Neural progenitor cell (in vitro differentiated cells): ENCODE measurements at regions not wholly inside any gene's neighbourhood (a gene's known extent, or its start where the extent isn't known, plus 50 kb on each side); places are given as distances from the start of the nearest gene placed in this dataset.

Experiments
- DNase-seq: peaks from one replicate; pipeline ENCODE4 v3.0.0-alpha.2; 2016; ENCODE audit warnings: low spot score
- H2AFZ ChIP-seq: fragments of 200-600 bp; sonication (generic); replicated peaks from 2 replicates; pipeline ENCODE4 v1.6.1; 2016; ENCODE audit warnings: antibody characterized with exemption
- H3F3A ChIP-seq: fragments of 200-600 bp; sonication (generic); 2 replicates; pipeline ENCODE4 v1.6.1; 2016; ENCODE audit warnings: antibody characterized with exemption, low read depth
- H3K27ac ChIP-seq: fragments of 200-600 bp; sonication (generic); 2 replicates; pipeline ENCODE4 v1.5.1; 2016; ENCODE audit warnings: mild to moderate bottlenecking
- H3K27me3 ChIP-seq: fragments of 200-600 bp; sonication (generic); 2 replicates; pipeline ENCODE4 v1.6.1; 2016; ENCODE audit warnings: mild to moderate bottlenecking, moderate library complexity
- H3K36me3 ChIP-seq: fragments of 200-600 bp; sonication (generic); 2 replicates; pipeline ENCODE4 v1.5.1; 2016
- H3K4me1 ChIP-seq: fragments of 200-600 bp; sonication (generic); 2 replicates; pipeline ENCODE4 v1.6.1; 2016; ENCODE audit warnings: mixed run types
- H3K4me2 ChIP-seq: fragments of 200-600 bp; sonication (generic); 2 replicates; pipeline ENCODE4 v1.6.1; 2016
- H3K4me3 ChIP-seq: fragments of 200-600 bp; sonication (generic); 2 replicates; pipeline ENCODE4 v1.5.1; 2016
- H3K79me2 ChIP-seq: fragments of 200-600 bp; sonication (generic); 2 replicates; pipeline ENCODE4 v1.6.1; 2016; ENCODE audit warnings: low read depth
- H3K9ac ChIP-seq: fragments of 200-600 bp; sonication (generic); 2 replicates; pipeline ENCODE4 v1.6.1; 2016
- H3K9me3 ChIP-seq: fragments of 200-600 bp; sonication (generic); 2 replicates; pipeline ENCODE4 v1.5.1; 2016; ENCODE audit warnings: low read depth
- H4K20me1 ChIP-seq: fragments of 200-600 bp; sonication (generic); 2 replicates; pipeline ENCODE4 v1.6.1; 2016; ENCODE audit warnings: low read depth
- H3K27ac Mint-ChIP-seq: 3 replicates; pipeline ENCODE4 v1.8.0; 2021; ENCODE audit warnings: mixed read lengths
- H3K27me3 Mint-ChIP-seq: 2 replicates; pipeline ENCODE4 v1.8.0; 2022; ENCODE audit warnings: low read depth, mild to moderate bottlenecking, inconsistent platforms, moderate library complexity, mixed read lengths; ENCODE audit not compliant: insufficient read depth
- H3K36me3 Mint-ChIP-seq: 3 replicates; pipeline ENCODE4 v1.8.0; 2021; ENCODE audit warnings: mixed read lengths
- H3K4me1 Mint-ChIP-seq: 3 replicates; pipeline ENCODE4 v1.8.0; 2021; ENCODE audit warnings: mixed read lengths
- H3K4me3 Mint-ChIP-seq: 3 replicates; pipeline ENCODE4 v1.8.0; 2021; ENCODE audit warnings: mild to moderate bottlenecking, moderate library complexity, mixed read lengths
- H3K9me3 Mint-ChIP-seq: 3 replicates; pipeline ENCODE4 v1.8.0; 2020; ENCODE audit warnings: mixed read lengths
- EZH2 ChIP-seq: fragments of 200-600 bp; sonication (generic); IDR thresholded peaks from 2 replicates; pipeline ENCODE4 v1.6.1; 2017; ENCODE audit warnings: antibody characterized with exemption, mild to moderate bottlenecking, moderate library complexity
- EZH2phosphoT487 ChIP-seq: fragments of 200-600 bp; sonication (generic); IDR thresholded peaks from 2 replicates; pipeline ENCODE4 v1.6.1; 2017; ENCODE audit warnings: antibody characterized with exemption
- TF ChIP-seq, protein P1 (sequence below): fragments of 200-600 bp; sonication (generic); IDR thresholded peaks from 2 replicates; pipeline ENCODE4 v1.5.1; 2017; ENCODE audit warnings: antibody characterized with exemption, mild to moderate bottlenecking

DNA sequence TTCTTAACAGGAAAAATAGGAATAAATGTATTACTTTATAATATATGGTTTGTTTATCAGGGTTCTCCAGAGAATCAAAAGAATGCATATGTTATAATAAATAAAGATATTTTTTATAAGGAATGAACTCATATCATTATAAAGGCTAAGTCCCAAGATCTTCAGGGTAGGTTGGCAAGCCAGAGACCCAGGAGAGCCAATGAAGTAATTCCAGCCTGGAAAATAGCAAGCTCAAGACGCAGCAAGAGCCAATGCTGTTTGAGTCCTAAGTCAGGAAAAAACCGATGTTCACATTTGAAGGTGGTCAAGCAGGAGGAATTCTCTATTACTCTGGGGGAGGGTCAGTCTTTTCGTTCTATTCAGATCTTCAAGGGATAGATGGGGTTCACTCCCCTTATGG is 490.0 kb downstream of the PCDH20 start:
- Histone ChIP-seq H3K36me3 (no peaks in the 10 kb centered on the region), H4K20me1 (no peaks in the 10 kb centered on the region), H3K27ac (no peak overlapping the region), H3K27me3 (no peaks in the 10 kb centered on the region), H3K79me2 (no peaks in the 10 kb centered on the region), H3K4me2 (no peak overlapping the region), H3K9me3 (no peaks in the 10 kb centered on the region), H3K9ac (no peak overlapping the region), H2AFZ (no peak overlapping the region), H3F3A (no peaks in the 10 kb centered on the region), H3K4me1 (no peaks in the 10 kb centered on the region), H3K4me3 (no peak overlapping the region)
- Mint-ChIP-seq H3K9me3 (no peaks in the 10 kb centered on the region), H3K36me3 (no peaks in the 10 kb centered on the region), H3K4me3 (no peak overlapping the region), H3K4me1 (no peaks in the 10 kb centered on the region), H3K27me3 (peaks cover 2% of the 10 kb centered on the region), H3K27ac (no peak overlapping the region)
- no peak for DNase-seq
- no peak for TF ChIP-seq EZH2phosphoT487
- TF ChIP-seq, protein P1, sequence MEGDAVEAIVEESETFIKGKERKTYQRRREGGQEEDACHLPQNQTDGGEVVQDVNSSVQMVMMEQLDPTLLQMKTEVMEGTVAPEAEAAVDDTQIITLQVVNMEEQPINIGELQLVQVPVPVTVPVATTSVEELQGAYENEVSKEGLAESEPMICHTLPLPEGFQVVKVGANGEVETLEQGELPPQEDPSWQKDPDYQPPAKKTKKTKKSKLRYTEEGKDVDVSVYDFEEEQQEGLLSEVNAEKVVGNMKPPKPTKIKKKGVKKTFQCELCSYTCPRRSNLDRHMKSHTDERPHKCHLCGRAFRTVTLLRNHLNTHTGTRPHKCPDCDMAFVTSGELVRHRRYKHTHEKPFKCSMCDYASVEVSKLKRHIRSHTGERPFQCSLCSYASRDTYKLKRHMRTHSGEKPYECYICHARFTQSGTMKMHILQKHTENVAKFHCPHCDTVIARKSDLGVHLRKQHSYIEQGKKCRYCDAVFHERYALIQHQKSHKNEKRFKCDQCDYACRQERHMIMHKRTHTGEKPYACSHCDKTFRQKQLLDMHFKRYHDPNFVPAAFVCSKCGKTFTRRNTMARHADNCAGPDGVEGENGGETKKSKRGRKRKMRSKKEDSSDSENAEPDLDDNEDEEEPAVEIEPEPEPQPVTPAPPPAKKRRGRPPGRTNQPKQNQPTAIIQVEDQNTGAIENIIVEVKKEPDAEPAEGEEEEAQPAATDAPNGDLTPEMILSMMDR: no peak
- no peak for TF ChIP-seq EZH2

DNA sequence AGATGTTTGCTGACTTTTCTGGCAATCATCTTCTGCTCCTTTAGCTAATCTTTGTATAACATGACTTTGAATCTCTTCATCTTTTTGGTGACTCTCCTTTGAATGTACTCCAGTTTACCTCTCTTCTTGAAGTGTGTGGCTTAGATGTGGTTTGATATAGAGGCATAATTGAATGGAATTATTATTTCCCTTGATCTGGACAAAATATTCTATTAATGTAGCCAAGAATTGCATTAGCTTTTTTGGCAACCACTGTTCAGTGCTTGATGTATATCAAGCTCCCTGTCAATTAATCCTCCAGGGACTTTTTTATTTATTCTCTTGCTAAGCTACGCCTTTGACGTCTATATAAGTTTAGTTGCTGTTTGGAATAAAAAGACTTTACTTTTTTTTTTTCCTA is 490.8 kb downstream of the PCDH20 start:
- no peaks in the 10 kb centered on the region for H3K4me1 ChIP-seq
- Mint-ChIP-seq H3K4me1 (no peaks in the 10 kb centered on the region), H3K36me3 (no peaks in the 10 kb centered on the region), H3K9me3 (no peaks in the 10 kb centered on the region), H3K4me3 (no peak overlapping the region), H3K27me3 (peaks cover 2% of the 10 kb centered on the region), H3K27ac (no peak overlapping the region)
- H3K4me2 ChIP-seq: no peak overlapping the region
- no peak for DNase-seq
- H3K27me3 ChIP-seq: no peaks in the 10 kb centered on the region
- H3K27ac ChIP-seq: no peak overlapping the region
- no peaks in the 10 kb centered on the region for H3F3A ChIP-seq
- H3K36me3 ChIP-seq: no peaks in the 10 kb centered on the region
- H2AFZ ChIP-seq: no peak overlapping the region
- no peak overlapping the region for H3K4me3 ChIP-seq
- TF ChIP-seq, protein P1: no peak
- TF ChIP-seq EZH2phosphoT487: no peak
- no peak for TF ChIP-seq EZH2
- no peaks in the 10 kb centered on the region for H3K79me2 ChIP-seq
- no peak overlapping the region for H3K9ac ChIP-seq
- no peaks in the 10 kb centered on the region for H3K9me3 ChIP-seq
- H4K20me1 ChIP-seq: no peaks in the 10 kb centered on the region

DNA sequence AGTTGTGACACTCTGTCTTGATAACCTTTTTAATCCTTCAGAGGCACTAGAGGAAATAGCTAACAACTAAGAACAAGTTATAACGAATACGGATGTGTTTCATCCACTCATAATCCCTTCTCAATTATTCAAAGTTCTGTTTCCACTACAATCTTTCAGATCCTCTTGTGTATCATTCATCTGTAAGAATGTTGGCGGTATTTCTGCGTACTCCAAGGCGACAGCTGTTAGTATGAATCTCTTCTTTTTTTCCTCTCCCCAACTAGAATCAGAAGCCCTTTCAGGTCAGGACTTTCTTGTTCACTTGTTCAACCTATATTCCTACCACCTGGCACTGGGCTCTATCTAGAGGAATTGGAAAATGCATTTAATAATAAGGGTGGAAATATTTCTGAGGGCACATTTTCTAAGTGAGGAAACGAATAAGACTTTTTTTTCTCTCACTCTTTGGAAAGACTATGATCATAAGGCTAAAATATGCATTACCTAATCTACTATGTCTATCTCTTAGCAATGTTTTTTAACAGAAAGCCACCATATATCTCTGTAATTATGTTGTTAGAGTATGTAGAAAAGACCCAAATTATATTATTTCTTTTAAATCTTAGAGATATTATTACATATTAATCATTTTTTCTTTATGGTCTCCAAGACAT is 492.9 kb downstream of the PCDH20 start:
- no peaks in the 10 kb centered on the region for H3K36me3 ChIP-seq
- no peak overlapping the region for H3K27ac ChIP-seq
- H3K27me3 ChIP-seq: no peaks in the 10 kb centered on the region
- no peaks in the 10 kb centered on the region for H3F3A ChIP-seq
- H3K4me1 ChIP-seq: no peaks in the 10 kb centered on the region
- no peak overlapping the region for H3K9ac ChIP-seq
- H3K27ac Mint-ChIP-seq: no peak overlapping the region
- H3K9me3 ChIP-seq: no peaks in the 10 kb centered on the region
- no peaks in the 10 kb centered on the region for H3K4me1 Mint-ChIP-seq
- H3K4me2 ChIP-seq: no peak overlapping the region
- no peak for DNase-seq
- TF ChIP-seq, protein P1: no peak
- no peak for TF ChIP-seq EZH2
- no peak for TF ChIP-seq EZH2phosphoT487
- no peak overlapping the region for H3K4me3 Mint-ChIP-seq
- H3K79me2 ChIP-seq: no peaks in the 10 kb centered on the region
- no peaks in the 10 kb centered on the region for H3K36me3 Mint-ChIP-seq
- no peak overlapping the region for H3K4me3 ChIP-seq
- H2AFZ ChIP-seq: no peak overlapping the region
- peaks cover 2% of the 10 kb centered on the region for H3K27me3 Mint-ChIP-seq
- no peaks in the 10 kb centered on the region for H3K9me3 Mint-ChIP-seq
- no peaks in the 10 kb centered on the region for H4K20me1 ChIP-seq
